KMS-11 (cell line): ENCODE measurements at regions not wholly inside any gene's neighbourhood (a gene's known extent, or its start where the extent isn't known, plus 50 kb on each side); places are given as distances from the start of the nearest gene placed in this dataset.

Source experiments
- H2AFZ ChIP-seq: fragments of 200-600 bp; sonication (generic); 2 replicates; pipeline ENCODE4 v1.6.1; 2016; ENCODE audit warnings: antibody characterized with exemption, mixed run types, low read depth
- H3K27ac ChIP-seq: fragments of 200-600 bp; sonication (generic); 2 replicates; pipeline ENCODE4 v1.6.1; 2016; ENCODE audit warnings: mild to moderate bottlenecking, mixed run types
- H3K27me3 ChIP-seq: fragments of 200-600 bp; sonication (generic); 2 replicates; pipeline ENCODE4 v1.6.1; 2017; ENCODE audit warnings: mild to moderate bottlenecking, low read depth, mixed run types, moderate library complexity; ENCODE audit not compliant: insufficient read depth
- H3K36me3 ChIP-seq: fragments of 200-600 bp; sonication (generic); 2 replicates; pipeline ENCODE4 v1.6.1; 2017; ENCODE audit warnings: mild to moderate bottlenecking, mixed run types; ENCODE audit not compliant: insufficient read depth
- H3K4me1 ChIP-seq: fragments of 200-600 bp; sonication (generic); 2 replicates; pipeline ENCODE4 v1.6.1; 2016; ENCODE audit warnings: mild to moderate bottlenecking, low read depth, mixed run types; ENCODE audit not compliant: poor library complexity, severe bottlenecking
- H3K4me2 ChIP-seq: fragments of 200-600 bp; sonication (generic); 2 replicates; pipeline ENCODE4 v1.7.0; 2016; ENCODE audit warnings: mild to moderate bottlenecking, mixed run types
- H3K4me3 ChIP-seq: fragments of 200-600 bp; sonication (generic); IDR thresholded peaks from 2 replicates; pipeline ENCODE4 v1.6.1; 2017; ENCODE audit warnings: low read depth, low read length, mixed read lengths; ENCODE audit not compliant: insufficient read depth
- H3K79me2 ChIP-seq: fragments of 200-600 bp; sonication (generic); 2 replicates; pipeline ENCODE4 v1.6.1; 2016; ENCODE audit warnings: low read depth, mixed run types; ENCODE audit not compliant: insufficient read depth
- H3K9ac ChIP-seq: fragments of 200-600 bp; sonication (generic); 2 replicates; pipeline ENCODE4 v1.6.1; 2016; ENCODE audit warnings: mild to moderate bottlenecking, mixed run types
- H4K20me1 ChIP-seq: fragments of 200-600 bp; sonication (generic); 2 replicates; pipeline ENCODE4 v1.6.1; 2016; ENCODE audit warnings: mild to moderate bottlenecking, mixed run types; ENCODE audit not compliant: insufficient read depth
- TF ChIP-seq, protein P1 (sequence below): fragments of 200-600 bp; sonication (generic); conservative IDR thresholded peaks from 2 replicates; pipeline ENCODE4 v1.6.1; 2017; ENCODE audit warnings: low read depth, mild to moderate bottlenecking, antibody characterized with exemption, low read length, moderate library complexity, mixed read lengths

DNA sequence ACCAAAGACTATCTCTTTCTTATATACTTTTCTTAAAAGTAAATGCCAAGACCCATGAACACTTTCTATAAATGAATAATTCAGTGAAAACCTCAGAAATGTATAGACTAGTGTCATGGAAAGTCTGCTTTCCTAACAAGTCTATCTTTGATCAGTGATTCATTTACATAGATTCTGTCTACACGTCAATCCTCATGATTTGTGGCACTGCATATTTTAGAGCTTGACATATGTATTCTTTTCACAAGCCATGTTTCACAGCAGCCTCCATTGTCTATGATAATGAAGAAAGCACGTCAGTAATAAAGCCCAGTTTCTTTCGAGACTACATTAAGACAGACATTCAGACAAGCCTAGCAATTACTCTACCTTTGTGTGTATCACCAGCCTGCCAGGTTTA lies 486.6 kb downstream of the IRS1 start:
- no peak overlapping the region for H3K9ac ChIP-seq
- no peaks in the 10 kb centered on the region for H3K4me1 ChIP-seq
- no peaks in the 10 kb centered on the region for H3K27me3 ChIP-seq
- H4K20me1 ChIP-seq, result no peaks in the 10 kb centered on the region
- no peak overlapping the region for H3K4me3 ChIP-seq
- H3K27ac ChIP-seq, result no peak overlapping the region
- H2AFZ ChIP-seq, result no peak overlapping the region
- no peaks in the 10 kb centered on the region for H3K36me3 ChIP-seq
- no peak overlapping the region for H3K4me2 ChIP-seq
- H3K79me2 ChIP-seq, result no peaks in the 10 kb centered on the region
- TF ChIP-seq, protein P1, sequence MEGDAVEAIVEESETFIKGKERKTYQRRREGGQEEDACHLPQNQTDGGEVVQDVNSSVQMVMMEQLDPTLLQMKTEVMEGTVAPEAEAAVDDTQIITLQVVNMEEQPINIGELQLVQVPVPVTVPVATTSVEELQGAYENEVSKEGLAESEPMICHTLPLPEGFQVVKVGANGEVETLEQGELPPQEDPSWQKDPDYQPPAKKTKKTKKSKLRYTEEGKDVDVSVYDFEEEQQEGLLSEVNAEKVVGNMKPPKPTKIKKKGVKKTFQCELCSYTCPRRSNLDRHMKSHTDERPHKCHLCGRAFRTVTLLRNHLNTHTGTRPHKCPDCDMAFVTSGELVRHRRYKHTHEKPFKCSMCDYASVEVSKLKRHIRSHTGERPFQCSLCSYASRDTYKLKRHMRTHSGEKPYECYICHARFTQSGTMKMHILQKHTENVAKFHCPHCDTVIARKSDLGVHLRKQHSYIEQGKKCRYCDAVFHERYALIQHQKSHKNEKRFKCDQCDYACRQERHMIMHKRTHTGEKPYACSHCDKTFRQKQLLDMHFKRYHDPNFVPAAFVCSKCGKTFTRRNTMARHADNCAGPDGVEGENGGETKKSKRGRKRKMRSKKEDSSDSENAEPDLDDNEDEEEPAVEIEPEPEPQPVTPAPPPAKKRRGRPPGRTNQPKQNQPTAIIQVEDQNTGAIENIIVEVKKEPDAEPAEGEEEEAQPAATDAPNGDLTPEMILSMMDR, result no peak

DNA sequence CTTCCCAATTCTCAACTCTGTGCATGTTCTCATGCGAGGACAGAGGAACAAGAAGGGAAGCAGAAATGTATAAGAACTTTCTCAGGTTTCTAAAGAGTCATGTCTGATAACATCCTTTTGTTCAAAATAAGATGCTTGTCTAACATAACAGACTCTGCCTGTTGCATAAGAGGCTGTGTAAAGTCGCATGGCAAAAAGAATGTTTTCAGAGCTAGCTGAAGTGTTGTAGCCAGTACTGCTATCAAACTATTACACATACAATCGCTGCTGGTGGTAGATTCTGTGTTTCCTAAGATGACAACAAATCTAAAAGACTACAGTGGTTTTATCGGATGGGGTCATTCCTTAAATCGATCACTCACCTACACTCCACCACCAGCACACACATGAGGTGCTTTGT lies 487.5 kb downstream of the IRS1 start:
- no peaks in the 10 kb centered on the region for H3K36me3 ChIP-seq
- H2AFZ ChIP-seq, result no peak overlapping the region
- H3K79me2 ChIP-seq, result no peaks in the 10 kb centered on the region
- no peak overlapping the region for H3K27ac ChIP-seq
- no peak overlapping the region for H3K9ac ChIP-seq
- H3K27me3 ChIP-seq, result no peaks in the 10 kb centered on the region
- no peaks in the 10 kb centered on the region for H3K4me1 ChIP-seq
- no peak overlapping the region for H3K4me3 ChIP-seq
- TF ChIP-seq, protein P1, result no peak
- H3K4me2 ChIP-seq, result no peak overlapping the region
- H4K20me1 ChIP-seq, result no peaks in the 10 kb centered on the region

DNA sequence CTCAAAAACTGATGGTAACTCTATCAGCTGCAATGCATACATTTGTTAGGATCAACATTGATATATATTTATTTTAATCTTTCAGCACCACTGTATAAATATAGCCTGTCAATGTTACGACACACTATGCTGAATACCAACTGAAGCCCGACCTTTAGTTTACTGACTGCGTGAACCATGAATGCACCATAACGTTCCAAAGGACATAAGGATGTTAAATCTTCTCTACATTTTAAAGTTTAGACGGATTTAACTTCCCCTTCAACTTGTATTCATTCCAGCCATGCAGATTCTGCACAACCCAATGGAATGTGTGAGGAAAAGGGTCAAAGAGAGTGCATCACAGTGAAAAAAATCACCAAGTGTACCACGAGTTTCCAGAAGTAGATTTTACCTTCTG lies 489.5 kb downstream of the IRS1 start:
- H4K20me1 ChIP-seq, result no peaks in the 10 kb centered on the region
- no peak overlapping the region for H3K4me2 ChIP-seq
- TF ChIP-seq, protein P1, result no peak
- no peaks in the 10 kb centered on the region for H3K79me2 ChIP-seq
- no peak overlapping the region for H3K4me3 ChIP-seq
- H3K27me3 ChIP-seq, result no peaks in the 10 kb centered on the region
- H3K36me3 ChIP-seq, result no peaks in the 10 kb centered on the region
- H2AFZ ChIP-seq, result no peak overlapping the region
- no peak overlapping the region for H3K27ac ChIP-seq
- H3K4me1 ChIP-seq, result no peaks in the 10 kb centered on the region
- no peak overlapping the region for H3K9ac ChIP-seq

DNA sequence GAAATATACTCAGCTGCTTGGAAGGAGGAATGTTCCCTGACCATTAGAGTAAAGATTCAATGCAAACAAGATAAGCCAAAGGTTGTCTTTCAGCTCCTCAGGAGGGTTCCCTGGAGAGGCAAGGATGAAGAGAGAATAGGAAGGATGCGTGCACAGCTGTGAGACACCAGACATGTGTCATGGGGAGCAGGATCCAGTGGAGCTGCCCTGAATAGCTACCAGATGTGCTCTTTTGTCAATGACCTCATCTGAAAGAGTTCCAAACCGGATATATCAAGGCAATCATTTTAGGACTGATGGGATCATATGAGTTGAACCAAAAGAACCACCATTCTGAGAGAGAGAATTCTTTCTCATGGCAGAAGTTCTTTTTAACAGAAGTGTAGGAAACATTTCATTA lies 490.6 kb downstream of the IRS1 start:
- no peaks in the 10 kb centered on the region for H3K27me3 ChIP-seq
- no peak overlapping the region for H3K27ac ChIP-seq
- TF ChIP-seq, protein P1, result no peak
- no peaks in the 10 kb centered on the region for H3K4me1 ChIP-seq
- no peaks in the 10 kb centered on the region for H3K36me3 ChIP-seq
- no peak overlapping the region for H3K4me3 ChIP-seq
- no peak overlapping the region for H3K9ac ChIP-seq
- no peak overlapping the region for H3K4me2 ChIP-seq
- H2AFZ ChIP-seq, result no peak overlapping the region
- no peaks in the 10 kb centered on the region for H3K79me2 ChIP-seq
- no peaks in the 10 kb centered on the region for H4K20me1 ChIP-seq

DNA sequence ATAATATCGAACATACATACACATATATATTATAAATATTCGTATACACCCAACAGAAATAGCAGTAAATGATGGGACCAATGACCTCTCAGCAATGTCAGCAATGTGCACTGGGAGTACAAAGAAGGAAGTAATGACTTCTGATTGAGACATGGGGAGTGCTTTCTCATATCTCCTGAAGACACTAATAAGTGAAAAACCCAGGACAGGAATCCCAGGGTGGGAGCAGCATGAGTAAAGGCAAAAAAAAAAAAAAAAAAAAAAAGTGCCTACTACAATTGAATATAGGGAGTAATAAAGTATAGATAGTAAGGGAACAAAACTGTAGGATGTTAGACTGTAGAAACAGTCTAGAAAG lies 491.3 kb downstream of the IRS1 start:
- H2AFZ ChIP-seq, result no peak overlapping the region
- H3K4me1 ChIP-seq, result no peaks in the 10 kb centered on the region
- no peaks in the 10 kb centered on the region for H3K79me2 ChIP-seq
- H3K4me3 ChIP-seq, result no peak overlapping the region
- H3K4me2 ChIP-seq, result no peak overlapping the region
- no peaks in the 10 kb centered on the region for H3K27me3 ChIP-seq
- TF ChIP-seq, protein P1, result no peak
- no peak overlapping the region for H3K27ac ChIP-seq
- no peaks in the 10 kb centered on the region for H4K20me1 ChIP-seq
- no peaks in the 10 kb centered on the region for H3K36me3 ChIP-seq
- no peak overlapping the region for H3K9ac ChIP-seq
